HepG2 (cell line): ENCODE measurements at regions not wholly inside any gene's neighbourhood (a gene's known extent, or its start where the extent isn't known, plus 50 kb on each side); places are given as distances from the start of the nearest gene placed in this dataset.

Experiments
- AGO1 ChIP-seq: fragments of 200-400 bp; formaldehyde crosslinking; IDR thresholded peaks from 2 replicates; pipeline ENCODE4 v1.6.1; 2017; ENCODE audit warnings: mild to moderate bottlenecking, low read depth, low read length, moderate library complexity; ENCODE audit not compliant: poor library complexity, severe bottlenecking
- ATRX ChIP-seq: sonication (generic); formaldehyde crosslinking; IDR thresholded peaks from 2 replicates; pipeline ENCODE4 v1.4.0; 2020; ENCODE audit warnings: missing genetic modification reagents, borderline replicate concordance
- CREM ChIP-seq, 2 experiments: sonication (generic) in 1 of 2; formaldehyde crosslinking in 1 of 2; IDR thresholded peaks; 2 replicates each; pipeline versions ENCODE4 v1.4.0 to v1.6.1; 2016 to 2020; ENCODE audit warnings: antibody characterized with exemption in 1 of 2, mild to moderate bottlenecking in 1 of 2, missing genetic modification reagents in 1 of 2
- HNRNPK ChIP-seq: fragments of 200-400 bp; formaldehyde crosslinking; IDR thresholded peaks from 2 replicates; pipeline ENCODE4 v1.6.1; 2018; ENCODE audit warnings: low read length, low read depth, moderate library complexity, mild to moderate bottlenecking; ENCODE audit not compliant: poor library complexity, severe bottlenecking
- IRF2 ChIP-seq: IDR thresholded peaks from 2 replicates; pipeline ENCODE4 v1.6.1; 2018; ENCODE audit warnings: missing genetic modification reagents, missing compliant biosample characterization
- MXD1 ChIP-seq: sonication (generic); formaldehyde crosslinking; IDR thresholded peaks from 2 replicates; pipeline ENCODE4 v1.4.0; 2020; ENCODE audit warnings: mild to moderate bottlenecking, missing genetic modification reagents
- NFE2 ChIP-seq: sonication (generic); formaldehyde crosslinking; IDR thresholded peaks from 2 replicates; pipeline ENCODE4 v1.4.0; 2020; ENCODE audit warnings: missing genetic modification reagents
- NFE2L2 ChIP-seq: fragments of 150-350 bp; IDR thresholded peaks from 2 replicates; pipeline ENCODE4 v1.6.1; 2014; ENCODE audit warnings: low read length
- NFIC ChIP-seq: IDR thresholded peaks from 2 replicates; pipeline ENCODE4 v1.6.1; 2012; ENCODE audit warnings: mild to moderate bottlenecking, low read length, inconsistent platforms
- NFRKB ChIP-seq: fragments of 450-650 bp; IDR thresholded peaks from 2 replicates; pipeline ENCODE4 v1.6.1; 2017
- PHB2 ChIP-seq: fragments of 450-650 bp; IDR thresholded peaks from 2 replicates; pipeline ENCODE4 v1.6.1; 2018; ENCODE audit not compliant: partially characterized antibody
- SMAD3 ChIP-seq: sonication (generic); formaldehyde crosslinking; IDR thresholded peaks from 2 replicates; pipeline ENCODE4 v1.4.0; 2020; ENCODE audit warnings: missing genetic modification reagents
- STAT6 ChIP-seq: sonication (generic); formaldehyde crosslinking; IDR thresholded peaks from 2 replicates; pipeline ENCODE4 v1.4.0; 2020; ENCODE audit warnings: missing genetic modification reagents, mild to moderate bottlenecking, borderline replicate concordance
- THYN1 ChIP-seq: sonication (generic); formaldehyde crosslinking; IDR thresholded peaks from 2 replicates; pipeline ENCODE4 v1.8.1; 2023; ENCODE audit warnings: low read depth, mild to moderate bottlenecking, moderate library complexity, missing genetic modification reagents, borderline replicate concordance
- ZC3H13 ChIP-seq: sonication (generic); formaldehyde crosslinking; IDR thresholded peaks from 2 replicates; pipeline ENCODE4 v1.8.1; 2023; ENCODE audit warnings: mild to moderate bottlenecking, missing genetic modification reagents, moderate library complexity
- ZIK1 ChIP-seq: sonication (generic); formaldehyde crosslinking; IDR thresholded peaks from 2 replicates; pipeline ENCODE4 v1.5.0; 2020; ENCODE audit warnings: mild to moderate bottlenecking, low read depth, missing genetic modification reagents, borderline replicate concordance
- ZMYM4 ChIP-seq: sonication (generic); formaldehyde crosslinking; IDR thresholded peaks from 2 replicates; pipeline ENCODE4 v1.8.1; 2023; ENCODE audit warnings: mild to moderate bottlenecking, missing genetic modification reagents
- ZNF142 ChIP-seq: sonication (generic); formaldehyde crosslinking; IDR thresholded peaks from 2 replicates; pipeline ENCODE4 v1.4.0; 2020; ENCODE audit warnings: missing genetic modification reagents
- ZNF260 ChIP-seq: sonication (generic); formaldehyde crosslinking; IDR thresholded peaks from 2 replicates; pipeline ENCODE4 v1.4.0; 2020; ENCODE audit warnings: missing genetic modification reagents, low read depth, mild to moderate bottlenecking, borderline replicate concordance
- ZNF432 ChIP-seq: sonication (generic); formaldehyde crosslinking; IDR thresholded peaks from 2 replicates; pipeline ENCODE4 v1.5.0; 2020; ENCODE audit warnings: missing genetic modification reagents, mild to moderate bottlenecking, borderline replicate concordance
- ZSCAN5A ChIP-seq: sonication (generic); formaldehyde crosslinking; IDR thresholded peaks from 2 replicates; pipeline ENCODE4 v1.8.0; 2022; ENCODE audit warnings: mild to moderate bottlenecking, missing genetic modification reagents, borderline replicate concordance

GRCh38 chr14:54133896-54134295, 177.3 kb upstream of the BMP4 start (continued):
- TF ChIP-seq STAT6 (CRISPR knock-in tag): no peak
- no peak for TF ChIP-seq NFE2L2
- peak; percentile 96 for TF ChIP-seq SMAD3 (CRISPR knock-in tag)
- no peak for TF ChIP-seq AGO1
- TF ChIP-seq ZC3H13 (CRISPR knock-in tag): no peak
- peak; percentile 91 for TF ChIP-seq IRF2 (CRISPR knock-in tag)
- TF ChIP-seq CREM (IDR thresholded peaks at IDR 0.05): peak; percentile 76; the same call in 1 of the 2 replicates
- no peak for TF ChIP-seq CREM (CRISPR knock-in tag; IDR thresholded peaks at IDR 0.05)
- no peak for TF ChIP-seq ZIK1 (CRISPR knock-in tag)
- TF ChIP-seq ZNF142 (CRISPR knock-in tag): no peak
- no peak for TF ChIP-seq MXD1 (CRISPR knock-in tag)
- peak; percentile 91; the same call in 1 of the 2 replicates for TF ChIP-seq ZSCAN5A (CRISPR knock-in tag)
- TF ChIP-seq THYN1 (CRISPR knock-in tag): no peak
- TF ChIP-seq ZMYM4 (CRISPR knock-in tag): peak; percentile 98
- peak; percentile 93 for TF ChIP-seq NFIC
- no peak for TF ChIP-seq PHB2
- no peak for TF ChIP-seq ATRX (CRISPR knock-in tag)
- TF ChIP-seq NFRKB: no peak
- TF ChIP-seq NFE2: no peak
- TF ChIP-seq ZNF260 (CRISPR knock-in tag): no peak
- TF ChIP-seq ZNF432 (CRISPR knock-in tag): no peak
- TF ChIP-seq HNRNPK: no peak
